ENCODE measurements at regions not wholly inside any gene's neighbourhood (a gene's known extent, or its start where the extent isn't known, plus 50 kb on each side); places are given as distances from the start of the nearest gene placed in this dataset.

- no peaks in the 10 kb centered on the region for H3K27me3 Mint-ChIP-seq (ENCODE audit: insufficient read depth, low read depth, poor library complexity)
- H3K36me3 ChIP-seq (ENCODE audit: insufficient read depth): no peaks in the 10 kb centered on the region
- no peak for DNase-seq (ENCODE audit: low spot score)
- H3K27ac Mint-ChIP-seq: no peak overlapping the region
- H3K4me3 ChIP-seq: no peak overlapping the region
- no peaks in the 10 kb centered on the region for H3K9me3 Mint-ChIP-seq
- no peak overlapping the region for H3K27ac ChIP-seq (ENCODE audit: low read depth)
- H4K20me1 ChIP-seq (replicated peaks; ENCODE audit: insufficient read depth): no peaks in the 10 kb centered on the region
- H3K79me2 ChIP-seq (replicated peaks; ENCODE audit: insufficient read depth): no peaks in the 10 kb centered on the region
- no peak for TF ChIP-seq NANOG (IDR thresholded peaks at IDR 0.05; ENCODE audit: borderline replicate concordance)
- TF ChIP-seq, protein P1, sequence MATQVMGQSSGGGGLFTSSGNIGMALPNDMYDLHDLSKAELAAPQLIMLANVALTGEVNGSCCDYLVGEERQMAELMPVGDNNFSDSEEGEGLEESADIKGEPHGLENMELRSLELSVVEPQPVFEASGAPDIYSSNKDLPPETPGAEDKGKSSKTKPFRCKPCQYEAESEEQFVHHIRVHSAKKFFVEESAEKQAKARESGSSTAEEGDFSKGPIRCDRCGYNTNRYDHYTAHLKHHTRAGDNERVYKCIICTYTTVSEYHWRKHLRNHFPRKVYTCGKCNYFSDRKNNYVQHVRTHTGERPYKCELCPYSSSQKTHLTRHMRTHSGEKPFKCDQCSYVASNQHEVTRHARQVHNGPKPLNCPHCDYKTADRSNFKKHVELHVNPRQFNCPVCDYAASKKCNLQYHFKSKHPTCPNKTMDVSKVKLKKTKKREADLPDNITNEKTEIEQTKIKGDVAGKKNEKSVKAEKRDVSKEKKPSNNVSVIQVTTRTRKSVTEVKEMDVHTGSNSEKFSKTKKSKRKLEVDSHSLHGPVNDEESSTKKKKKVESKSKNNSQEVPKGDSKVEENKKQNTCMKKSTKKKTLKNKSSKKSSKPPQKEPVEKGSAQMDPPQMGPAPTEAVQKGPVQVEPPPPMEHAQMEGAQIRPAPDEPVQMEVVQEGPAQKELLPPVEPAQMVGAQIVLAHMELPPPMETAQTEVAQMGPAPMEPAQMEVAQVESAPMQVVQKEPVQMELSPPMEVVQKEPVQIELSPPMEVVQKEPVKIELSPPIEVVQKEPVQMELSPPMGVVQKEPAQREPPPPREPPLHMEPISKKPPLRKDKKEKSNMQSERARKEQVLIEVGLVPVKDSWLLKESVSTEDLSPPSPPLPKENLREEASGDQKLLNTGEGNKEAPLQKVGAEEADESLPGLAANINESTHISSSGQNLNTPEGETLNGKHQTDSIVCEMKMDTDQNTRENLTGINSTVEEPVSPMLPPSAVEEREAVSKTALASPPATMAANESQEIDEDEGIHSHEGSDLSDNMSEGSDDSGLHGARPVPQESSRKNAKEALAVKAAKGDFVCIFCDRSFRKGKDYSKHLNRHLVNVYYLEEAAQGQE (IDR thresholded peaks at IDR 0.05; ENCODE audit: unreplicated experiment): no peak
- no peak for TF ChIP-seq ZNF331 (CRISPR knock-in tag; IDR thresholded peaks at IDR 0.05; ENCODE audit: low read depth)
- TF ChIP-seq, protein P2, sequence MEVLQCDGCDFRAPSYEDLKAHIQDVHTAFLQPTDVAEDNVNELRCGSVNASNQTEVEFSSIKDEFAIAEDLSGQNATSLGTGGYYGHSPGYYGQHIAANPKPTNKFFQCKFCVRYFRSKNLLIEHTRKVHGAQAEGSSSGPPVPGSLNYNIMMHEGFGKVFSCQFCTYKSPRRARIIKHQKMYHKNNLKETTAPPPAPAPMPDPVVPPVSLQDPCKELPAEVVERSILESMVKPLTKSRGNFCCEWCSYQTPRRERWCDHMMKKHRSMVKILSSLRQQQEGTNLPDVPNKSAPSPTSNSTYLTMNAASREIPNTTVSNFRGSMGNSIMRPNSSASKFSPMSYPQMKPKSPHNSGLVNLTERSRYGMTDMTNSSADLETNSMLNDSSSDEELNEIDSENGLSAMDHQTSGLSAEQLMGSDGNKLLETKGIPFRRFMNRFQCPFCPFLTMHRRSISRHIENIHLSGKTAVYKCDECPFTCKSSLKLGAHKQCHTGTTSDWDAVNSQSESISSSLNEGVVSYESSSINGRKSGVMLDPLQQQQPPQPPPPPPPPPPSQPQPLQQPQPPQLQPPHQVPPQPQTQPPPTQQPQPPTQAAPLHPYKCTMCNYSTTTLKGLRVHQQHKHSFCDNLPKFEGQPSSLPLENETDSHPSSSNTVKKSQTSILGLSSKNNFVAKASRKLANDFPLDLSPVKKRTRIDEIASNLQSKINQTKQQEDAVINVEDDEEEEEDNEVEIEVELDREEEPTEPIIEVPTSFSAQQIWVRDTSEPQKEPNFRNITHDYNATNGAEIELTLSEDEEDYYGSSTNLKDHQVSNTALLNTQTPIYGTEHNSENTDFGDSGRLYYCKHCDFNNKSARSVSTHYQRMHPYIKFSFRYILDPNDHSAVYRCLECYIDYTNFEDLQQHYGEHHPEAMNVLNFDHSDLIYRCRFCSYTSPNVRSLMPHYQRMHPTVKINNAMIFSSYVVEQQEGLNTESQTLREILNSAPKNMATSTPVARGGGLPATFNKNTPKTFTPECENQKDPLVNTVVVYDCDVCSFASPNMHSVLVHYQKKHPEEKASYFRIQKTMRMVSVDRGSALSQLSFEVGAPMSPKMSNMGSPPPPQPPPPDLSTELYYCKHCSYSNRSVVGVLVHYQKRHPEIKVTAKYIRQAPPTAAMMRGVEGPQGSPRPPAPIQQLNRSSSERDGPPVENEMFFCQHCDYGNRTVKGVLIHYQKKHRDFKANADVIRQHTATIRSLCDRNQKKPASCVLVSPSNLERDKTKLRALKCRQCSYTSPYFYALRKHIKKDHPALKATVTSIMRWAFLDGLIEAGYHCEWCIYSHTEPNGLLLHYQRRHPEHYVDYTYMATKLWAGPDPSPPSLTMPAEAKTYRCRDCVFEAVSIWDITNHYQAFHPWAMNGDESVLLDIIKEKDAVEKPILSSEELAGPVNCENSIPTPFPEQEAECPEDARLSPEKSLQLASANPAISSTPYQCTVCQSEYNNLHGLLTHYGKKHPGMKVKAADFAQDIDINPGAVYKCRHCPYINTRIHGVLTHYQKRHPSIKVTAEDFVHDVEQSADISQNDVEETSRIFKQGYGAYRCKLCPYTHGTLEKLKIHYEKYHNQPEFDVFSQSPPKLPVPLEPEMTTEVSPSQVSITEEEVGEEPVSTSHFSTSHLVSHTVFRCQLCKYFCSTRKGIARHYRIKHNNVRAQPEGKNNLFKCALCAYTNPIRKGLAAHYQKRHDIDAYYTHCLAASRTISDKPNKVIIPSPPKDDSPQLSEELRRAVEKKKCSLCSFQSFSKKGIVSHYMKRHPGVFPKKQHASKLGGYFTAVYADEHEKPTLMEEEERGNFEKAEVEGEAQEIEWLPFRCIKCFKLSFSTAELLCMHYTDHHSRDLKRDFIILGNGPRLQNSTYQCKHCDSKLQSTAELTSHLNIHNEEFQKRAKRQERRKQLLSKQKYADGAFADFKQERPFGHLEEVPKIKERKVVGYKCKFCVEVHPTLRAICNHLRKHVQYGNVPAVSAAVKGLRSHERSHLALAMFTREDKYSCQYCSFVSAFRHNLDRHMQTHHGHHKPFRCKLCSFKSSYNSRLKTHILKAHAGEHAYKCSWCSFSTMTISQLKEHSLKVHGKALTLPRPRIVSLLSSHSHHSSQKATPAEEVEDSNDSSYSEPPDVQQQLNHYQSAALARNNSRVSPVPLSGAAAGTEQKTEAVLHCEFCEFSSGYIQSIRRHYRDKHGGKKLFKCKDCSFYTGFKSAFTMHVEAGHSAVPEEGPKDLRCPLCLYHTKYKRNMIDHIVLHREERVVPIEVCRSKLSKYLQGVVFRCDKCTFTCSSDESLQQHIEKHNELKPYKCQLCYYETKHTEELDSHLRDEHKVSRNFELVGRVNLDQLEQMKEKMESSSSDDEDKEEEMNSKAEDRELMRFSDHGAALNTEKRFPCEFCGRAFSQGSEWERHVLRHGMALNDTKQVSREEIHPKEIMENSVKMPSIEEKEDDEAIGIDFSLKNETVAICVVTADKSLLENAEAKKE (CRISPR knock-in tag; IDR thresholded peaks at IDR 0.05): no peak
- TF ChIP-seq POLR2AphosphoS5 (IDR thresholded peaks at IDR 0.05; ENCODE audit: low read depth): no peak
- no peak for TF ChIP-seq CTCF (conservative IDR thresholded peaks at IDR 0.05; ENCODE audit: low read depth in 2 of 2)
- no peak for TF ChIP-seq EZH2 (IDR thresholded peaks at IDR 0.05; ENCODE audit: low read depth, unreplicated experiment)
- TF ChIP-seq CREB1 (CRISPR knock-in tag; IDR thresholded peaks at IDR 0.05; ENCODE audit: low read depth): no peak
- TF ChIP-seq ZNF114 (CRISPR knock-in tag; IDR thresholded peaks at IDR 0.05): no peak
- TF ChIP-seq JUNB (IDR thresholded peaks at IDR 0.05; ENCODE audit: unreplicated experiment): no peak
- no peak for TF ChIP-seq EZH2phosphoT487 (IDR thresholded peaks at IDR 0.05; ENCODE audit: unreplicated experiment)
- TF ChIP-seq ETS1 (IDR thresholded peaks at IDR 0.05): no peak
- TF ChIP-seq STAT1 (IDR thresholded peaks at IDR 0.05; ENCODE audit: unreplicated experiment): no peak
- no peaks in the 10 kb centered on the region for H3F3A ChIP-seq (replicated peaks; ENCODE audit: low read depth)
- H2AFZ ChIP-seq: no peak overlapping the region
- H3K27me3 ChIP-seq (ENCODE audit: insufficient read depth): no peaks in the 10 kb centered on the region
- H3K4me2 ChIP-seq: no peak overlapping the region
- H3K4me1 Mint-ChIP-seq: peaks cover 4% of the 10 kb centered on the region; the same call in 2 of the 3 replicates
- H3K4me1 ChIP-seq (ENCODE audit: insufficient read depth): no peaks in the 10 kb centered on the region
- H3K9me2 ChIP-seq (ENCODE audit: insufficient read depth): no peaks in the 10 kb centered on the region
- no peak for ATAC-seq
- H3K4me3 Mint-ChIP-seq: no peak overlapping the region
- H3K36me3 Mint-ChIP-seq (ENCODE audit: low read depth): no peaks in the 10 kb centered on the region
These were observed 961.1 kb downstream of the XPNPEP1 start for GRCh38 chr10:108962172-108962571.

Data from GM23338 (cell line).